NCI-H1105 treated with DMSO at 0.1 percent for 48 hours (cell line): ENCODE measurements at regions not wholly inside any gene's neighbourhood (a gene's known extent, or its start where the extent isn't known, plus 50 kb on each side); places are given as distances from the start of the nearest gene placed in this dataset.
"Not testable (repeated sequence)": the region's sequence is repeated elsewhere in the genome, so short reads cannot be mapped to it uniquely, and the experiment has no call there.

Source experiments
- DNase-seq: peaks from one replicate; lab custom pipeline; 2025; lab: John Stamatoyannopoulos, UW

DNA sequence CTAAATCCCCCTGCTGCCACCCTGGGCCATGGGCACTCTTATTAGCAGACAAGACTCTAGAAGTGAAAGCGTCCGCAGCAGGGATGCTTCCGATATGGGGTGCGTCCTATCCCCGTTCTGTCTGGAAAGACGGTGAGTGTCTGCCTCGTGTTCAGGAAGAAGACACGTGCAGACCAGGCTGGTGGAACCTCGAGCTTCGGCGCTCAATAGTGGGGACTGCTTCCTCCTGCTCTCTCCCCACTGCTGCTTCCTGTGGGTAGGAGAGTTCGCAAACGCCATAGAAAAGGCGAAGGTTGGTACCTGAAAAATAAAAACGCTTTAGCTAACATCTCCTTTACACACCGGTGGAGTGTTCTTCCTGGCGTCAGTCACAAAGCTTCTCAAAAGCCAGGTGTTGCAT is 67.7 kb upstream of the LYZL2 start:
- DNase-seq = not testable (repeated sequence)

- DNase-seq = not testable (repeated sequence)
These were observed 67.0 kb upstream of the LYZL2 start for GRCh38 chr10:30696416-30697185.

DNA sequence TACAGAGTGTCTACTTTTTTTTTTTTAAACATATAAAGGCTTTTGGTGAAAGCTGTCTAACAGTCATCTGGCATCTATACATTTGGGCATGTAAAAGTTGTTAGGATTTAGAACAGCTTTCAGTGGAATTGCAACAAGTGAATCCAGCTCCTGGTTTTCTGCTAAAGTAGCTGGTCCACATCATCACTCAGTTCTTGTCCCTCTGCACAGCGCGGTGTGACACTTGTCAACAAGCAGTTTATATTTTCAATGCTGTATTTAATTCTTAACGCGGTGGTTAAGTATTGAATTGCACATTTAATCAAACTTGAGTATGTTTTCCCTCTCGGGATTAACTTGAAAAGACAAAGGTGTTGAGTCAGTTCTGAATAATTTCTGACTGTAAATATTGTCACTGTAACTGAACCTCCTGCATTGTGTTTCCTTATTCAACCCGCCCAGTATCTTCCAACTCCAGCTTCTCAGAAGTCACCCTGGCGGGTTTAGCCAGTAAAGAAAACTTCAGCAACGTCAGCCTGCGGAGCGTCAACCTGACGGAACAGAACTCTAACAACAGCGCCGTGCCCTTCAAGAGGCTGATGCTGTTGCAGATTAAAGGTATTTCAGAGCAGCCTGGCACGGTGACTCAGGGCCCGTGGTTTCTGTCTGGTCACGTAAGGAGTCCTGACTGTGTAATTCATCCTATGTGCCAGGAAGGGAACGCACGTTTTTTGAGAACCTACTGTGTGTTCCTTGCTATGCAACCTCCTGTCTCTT is 66.1 kb upstream of the LYZL2 start:
- not testable (repeated sequence) for DNase-seq

- DNase-seq = no peak
These were observed 65.1 kb upstream of the LYZL2 start for GRCh38 chr10:30694518-30695228.

GRCh38 chr10:30691639-30692015 is 62.1 kb upstream of the LYZL2 start:
- no peak for DNase-seq

GRCh38 chr10:30690948-30691638 is 61.5 kb upstream of the LYZL2 start:
- DNase-seq = not testable (repeated sequence)

- DNase-seq = no peak
These were observed 58.9 kb upstream of the LYZL2 start for GRCh38 chr10:30688456-30688855.

GRCh38 chr10:30687698-30688213 is 58.2 kb upstream of the LYZL2 start:
- peak; percentile 59 for DNase-seq

- no peak for DNase-seq
These were observed 57.2 kb upstream of the LYZL2 start for GRCh38 chr10:30686708-30687107.

- no peak for DNase-seq
These were observed 53.9 kb upstream of the LYZL2 start for GRCh38 chr10:30683496-30683895.

DNA sequence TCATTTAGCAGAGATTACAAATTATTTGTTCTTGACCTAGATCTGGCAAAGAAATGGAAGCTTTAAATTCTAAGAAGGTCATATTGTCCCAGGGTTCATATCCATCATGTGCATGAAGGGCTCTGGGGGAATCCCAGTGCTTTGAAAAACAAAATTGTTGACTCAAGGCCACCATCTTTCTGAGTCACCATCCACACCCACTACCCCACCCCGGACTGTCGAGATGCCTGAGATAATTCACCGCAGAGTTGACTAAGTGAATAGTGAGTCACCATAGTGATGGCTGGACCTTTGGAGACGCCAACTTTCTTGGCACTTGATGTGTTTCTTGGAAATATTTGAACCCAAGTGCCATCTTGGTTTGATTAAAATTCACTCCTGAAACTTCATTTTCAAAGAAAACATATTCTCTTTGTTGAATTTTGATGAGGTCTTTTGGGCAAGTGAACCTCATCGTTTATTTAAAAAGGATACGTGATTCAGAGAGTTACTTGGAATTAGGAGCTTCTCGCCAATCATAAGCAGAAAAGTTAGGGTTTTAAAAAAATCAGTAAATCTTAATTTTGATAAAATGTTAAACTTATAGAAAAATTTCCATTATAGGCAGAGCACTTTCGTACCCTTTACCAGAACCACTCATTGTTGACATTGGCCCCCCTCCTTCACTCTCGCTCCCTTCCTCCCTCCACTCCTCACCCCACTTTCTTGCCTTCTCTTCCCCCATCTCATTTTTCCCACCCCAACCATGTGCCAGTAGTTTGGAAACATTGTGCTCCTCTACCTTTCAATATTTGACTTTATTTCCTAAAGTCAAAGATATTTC is 53.0 kb upstream of the LYZL2 start:
- DNase-seq = not testable (repeated sequence)

DNA sequence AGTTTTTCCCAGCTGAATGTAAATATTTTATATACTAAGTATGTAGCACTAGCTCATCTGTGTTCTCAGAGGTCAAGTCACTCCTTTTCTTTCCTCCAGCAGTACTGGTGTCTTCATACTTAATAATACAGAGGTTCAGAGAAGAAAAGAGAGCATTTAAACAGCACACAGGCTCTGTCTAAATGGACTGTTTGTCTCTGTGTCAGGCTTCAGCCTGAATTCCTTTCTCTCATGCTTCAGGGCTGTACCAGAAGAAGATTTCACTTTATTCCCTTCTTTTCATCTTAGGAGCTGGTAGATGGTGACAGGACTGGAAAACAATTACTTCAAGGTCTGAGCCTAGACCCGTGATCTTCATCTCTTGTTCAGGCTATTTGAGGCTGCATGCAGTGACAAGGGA is 51.4 kb upstream of the LYZL2 start:
- no peak for DNase-seq
